PC-3 (cell line): ENCODE measurements at regions not wholly inside any gene's neighbourhood (a gene's known extent, or its start where the extent isn't known, plus 50 kb on each side); places are given as distances from the start of the nearest gene placed in this dataset.

Source experiments
- ATAC-seq: fragments of 200-7000 bp; cut with Tn5 transposase; 2 replicates; pipeline ENCODE4 v1.9.1; 2020; ENCODE audit warnings: mild to moderate bottlenecking, moderate library complexity
- BruUV-seq: library from RNA; stranded (reverse); fragments of 400-500 nt; replicated peaks from 2 replicates; lab custom pipeline; 2021; lab: Mats Ljungman, UMichigan
- CTCF ChIA-PET: fragments of 300-600 bp; sonication (Branson Sonifier 250); formaldehyde crosslinking; loops from one replicate; lab custom pipeline; 2022; ENCODE audit warnings: antibody characterized with exemption; lab: Charles Lee
- POLR2A ChIA-PET: fragments of 300-600 bp; sonication (Branson Sonifier 250); formaldehyde crosslinking; loops from one replicate; lab custom pipeline; 2022; ENCODE audit warnings: antibody characterized with exemption; ENCODE audit not compliant: unreplicated experiment; lab: Charles Lee
- DNase-seq: peaks from one replicate; pipeline ENCODE4 v3.0.0-alpha.2; 2015
- H2AFZ ChIP-seq: fragments of 300-600 bp; sonication (generic); 2 replicates; pipeline ENCODE4 v1.6.0; 2016; ENCODE audit warnings: antibody characterized with exemption, low read length
- H3F3A ChIP-seq: fragments of 300-600 bp; sonication (generic); one replicate; pipeline ENCODE4 v1.6.0; 2017; ENCODE audit warnings: antibody characterized with exemption, low read length, control low read depth, mild to moderate bottlenecking; ENCODE audit not compliant: unreplicated experiment
- H3K27ac ChIP-seq: fragments of 300-600 bp; sonication (generic); 2 replicates; pipeline ENCODE4 v1.5.1; 2016; ENCODE audit warnings: mild to moderate bottlenecking, low read length
- H3K27me3 ChIP-seq: fragments of 300-600 bp; sonication (generic); 2 replicates; pipeline ENCODE4 v1.6.1; 2016; ENCODE audit warnings: low read length, mixed read lengths
- H3K36me3 ChIP-seq: fragments of 300-600 bp; sonication (generic); 2 replicates; pipeline ENCODE4 v1.6.1; 2016; ENCODE audit warnings: low read depth, mixed run types, low read length, mixed read lengths
- H3K4me1 ChIP-seq: fragments of 300-600 bp; sonication (generic); 2 replicates; pipeline ENCODE4 v1.5.1; 2016; ENCODE audit warnings: low read length; ENCODE audit not compliant: insufficient read depth
- H3K4me2 ChIP-seq: fragments of 300-600 bp; sonication (generic); 2 replicates; pipeline ENCODE4 v1.6.0; 2016; ENCODE audit warnings: low read length
- H3K4me3 ChIP-seq: fragments of 300-600 bp; sonication (generic); 2 replicates; pipeline ENCODE4 v1.5.1; 2016; ENCODE audit warnings: mild to moderate bottlenecking, low read length, mixed read lengths
- H3K79me2 ChIP-seq: fragments of 300-600 bp; sonication (generic); 2 replicates; pipeline ENCODE4 v1.6.1; 2017; ENCODE audit warnings: low read length, mixed read lengths
- H3K9ac ChIP-seq: fragments of 300-600 bp; sonication (generic); 2 replicates; pipeline ENCODE4 v1.6.0; 2016; ENCODE audit warnings: mild to moderate bottlenecking, low read length
- H3K9me2 ChIP-seq: fragments of 300-600 bp; sonication (generic); replicated peaks from 2 replicates; pipeline ENCODE4 v1.6.1; 2016; ENCODE audit warnings: mixed run types, low read length, mixed read lengths
- H3K9me3 ChIP-seq: fragments of 300-600 bp; sonication (generic); 2 replicates; pipeline ENCODE4 v1.6.1; 2016; ENCODE audit warnings: low read length, mixed read lengths
- H4K20me1 ChIP-seq: fragments of 300-600 bp; sonication (generic); 2 replicates; pipeline ENCODE4 v1.6.1; 2016; ENCODE audit warnings: low read length, mixed read lengths
- CTCF ChIP-seq: fragments of 300-600 bp; sonication (generic); conservative IDR thresholded peaks from 2 replicates; pipeline ENCODE4 v1.5.1; 2017; ENCODE audit warnings: antibody characterized with exemption, low read depth, mild to moderate bottlenecking, low read length
- EZH2 ChIP-seq: fragments of 300-600 bp; sonication (generic); IDR thresholded peaks from one replicate; pipeline ENCODE4 v1.6.1; 2017; ENCODE audit warnings: antibody characterized with exemption, mild to moderate bottlenecking, low read length; ENCODE audit not compliant: unreplicated experiment
- EZH2phosphoT487 ChIP-seq: fragments of 300-600 bp; sonication (generic); IDR thresholded peaks from 2 replicates; pipeline ENCODE4 v1.6.1; 2018; ENCODE audit warnings: mild to moderate bottlenecking, antibody characterized with exemption, low read length, borderline replicate concordance
- intact Hi-C: fragments of 100-400 bp; cut with micrococcal nuclease; formaldehyde crosslinking; loops from 2 replicates; pipeline ENCODE4 v1.9.0; 2023

DNA sequence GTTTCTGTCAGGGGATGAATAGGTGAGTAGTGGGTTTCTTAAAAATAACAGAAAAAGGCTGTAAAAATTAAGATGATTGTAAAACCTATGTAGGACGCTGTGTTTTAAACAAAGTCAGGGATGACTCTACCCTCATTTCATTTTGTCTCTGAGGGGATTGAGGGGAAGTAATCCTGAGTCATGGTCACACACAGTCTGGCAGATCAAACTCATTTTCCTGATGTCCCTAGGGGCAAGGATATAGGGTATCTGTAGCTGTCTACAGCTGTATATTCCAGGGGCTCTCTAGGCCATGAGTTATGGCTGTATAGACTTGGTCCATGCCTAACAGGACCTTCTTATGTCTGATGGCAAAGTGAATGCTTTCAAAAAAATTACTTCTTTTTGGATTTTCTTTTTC is 421.1 kb downstream of the PDCD6IP start:
- intact Hi-C loops: no loop called here
- no peak overlapping the region for H2AFZ ChIP-seq
- ChIA-PET POLR2A (no interaction called here), CTCF (no interaction called here)
- H3K4me3 ChIP-seq: no peak overlapping the region
- ATAC-seq: no peak
- no peaks in the 10 kb centered on the region for H3K9me3 ChIP-seq
- no peaks in the 10 kb centered on the region for H3F3A ChIP-seq
- no peak overlapping the region for H3K9ac ChIP-seq
- no peaks in the 10 kb centered on the region for H3K4me1 ChIP-seq
- no peaks in the 10 kb centered on the region; the same call in 1 of the 2 replicates for H3K9me2 ChIP-seq
- H3K79me2 ChIP-seq: no peaks in the 10 kb centered on the region
- no peak for DNase-seq
- H3K27ac ChIP-seq: no peak overlapping the region
- no peaks in the 10 kb centered on the region for H3K36me3 ChIP-seq
- TF ChIP-seq CTCF (no peak), EZH2 (no peak), EZH2phosphoT487 (no peak)
- peaks cover 8% of the 10 kb centered on the region; the same call in 1 of the 2 replicates for H3K27me3 ChIP-seq
- H3K4me2 ChIP-seq: no peak overlapping the region
- H4K20me1 ChIP-seq: no peaks in the 10 kb centered on the region
- no TSS peak for BruUV-seq

DNA sequence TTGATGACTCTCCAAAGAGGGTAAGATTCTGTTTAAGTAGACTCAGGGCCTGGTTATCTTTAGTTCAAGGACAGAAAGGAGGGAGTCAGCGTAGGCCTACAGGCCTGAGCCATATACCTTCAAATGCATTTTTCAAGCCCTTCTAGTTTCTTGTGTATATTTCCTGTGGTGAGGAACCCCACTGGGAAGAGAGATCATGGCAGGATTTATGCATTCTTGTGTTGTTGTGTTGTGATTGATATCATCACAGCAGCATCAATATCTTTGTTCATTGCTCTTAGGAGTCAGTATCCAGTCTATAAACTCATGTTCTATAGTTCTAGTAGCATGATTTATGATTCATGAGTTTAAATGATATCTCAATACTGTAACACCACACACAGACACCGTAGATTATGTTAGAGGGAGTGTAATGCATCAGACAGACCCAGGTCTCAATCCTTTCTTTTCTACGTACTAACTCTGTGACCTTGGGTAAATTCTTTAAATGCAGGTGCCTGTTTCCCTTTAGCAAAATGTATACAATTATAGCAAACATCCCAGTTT is 427.5 kb downstream of the PDCD6IP start:
- CTCF ChIA-PET: no interaction called here
- no peak for ATAC-seq
- no peak overlapping the region for H2AFZ ChIP-seq
- no peaks in the 10 kb centered on the region for H3K27me3 ChIP-seq
- H3K9ac ChIP-seq: no peak overlapping the region
- no peak overlapping the region for H3K27ac ChIP-seq
- BruUV-seq: no TSS peak
- DNase-seq: no peak
- intact Hi-C loops: no loop called here
- no peaks in the 10 kb centered on the region for H3K4me1 ChIP-seq
- H4K20me1 ChIP-seq: no peaks in the 10 kb centered on the region
- POLR2A ChIA-PET: no interaction called here
- H3K9me2 ChIP-seq: no peaks in the 10 kb centered on the region
- H3K36me3 ChIP-seq: no peaks in the 10 kb centered on the region
- no peaks in the 10 kb centered on the region for H3F3A ChIP-seq
- H3K4me3 ChIP-seq: no peak overlapping the region
- H3K4me2 ChIP-seq: no peak overlapping the region
- no peak for TF ChIP-seq CTCF
- no peak for TF ChIP-seq EZH2phosphoT487
- no peak for TF ChIP-seq EZH2
- no peaks in the 10 kb centered on the region for H3K79me2 ChIP-seq
- H3K9me3 ChIP-seq: no peaks in the 10 kb centered on the region

DNA sequence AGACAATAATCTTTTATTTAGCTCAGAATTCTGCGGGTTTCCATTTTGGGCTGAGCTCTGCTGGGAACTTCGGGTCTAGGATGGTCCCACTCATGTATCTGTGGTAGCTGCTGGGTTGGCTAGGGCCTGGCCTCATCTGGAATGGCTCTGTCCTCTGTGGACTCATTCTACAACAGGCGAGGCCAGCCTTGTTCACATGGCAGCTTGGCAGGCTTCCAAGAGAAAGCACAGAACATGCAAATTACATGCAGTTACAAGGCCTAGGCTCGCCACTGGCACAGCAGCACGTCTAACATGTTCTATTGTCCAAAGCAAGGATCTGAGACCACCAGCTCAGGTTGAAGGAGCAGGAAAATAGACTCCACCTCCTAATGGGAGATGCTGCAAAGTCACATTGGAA is 431.4 kb downstream of the PDCD6IP start:
- Histone ChIP-seq H2AFZ (no peak overlapping the region), H4K20me1 (no peaks in the 10 kb centered on the region), H3K36me3 (no peaks in the 10 kb centered on the region), H3K4me2 (no peak overlapping the region), H3F3A (no peaks in the 10 kb centered on the region), H3K27me3 (peaks cover 3% of the 10 kb centered on the region; the same call in 1 of the 2 replicates), H3K79me2 (no peaks in the 10 kb centered on the region), H3K27ac (no peak overlapping the region), H3K4me1 (no peaks in the 10 kb centered on the region), H3K4me3 (no peak overlapping the region), H3K9me2 (no peaks in the 10 kb centered on the region), H3K9ac (no peak overlapping the region), H3K9me3 (no peaks in the 10 kb centered on the region)
- no peak for TF ChIP-seq EZH2
- TF ChIP-seq EZH2phosphoT487: no peak
- no peak for TF ChIP-seq CTCF
- ChIA-PET CTCF (no interaction called here), POLR2A (no interaction called here)
- no TSS peak for BruUV-seq
- ATAC-seq (no peak), DNase-seq (no peak)
- intact Hi-C loops: no loop called here
